ENCODE measurements at regions not wholly inside any gene's neighbourhood (a gene's known extent, or its start where the extent isn't known, plus 50 kb on each side); places are given as distances from the start of the nearest gene placed in this dataset.

- TF ChIP-seq EZH2 (IDR thresholded peaks at IDR 0.05) = no peak
- no peak for TF ChIP-seq CTCF (IDR thresholded peaks at IDR 0.05)
Measured at GRCh38 chr6:105992315-105992961, 93.7 kb upstream of the PRDM1 start.

Data from neural progenitor cell (in vitro differentiated cells).